Astrocyte of the cerebellum (primary cell): ENCODE measurements at regions not wholly inside any gene's neighbourhood (a gene's known extent, or its start where the extent isn't known, plus 50 kb on each side); places are given as distances from the start of the nearest gene placed in this dataset.
"Not testable (repeated sequence)": the region's sequence is repeated elsewhere in the genome, so short reads cannot be mapped to it uniquely, and the experiment has no call there.

ENCODE experiments used
- DNase-seq: peaks from one replicate; pipeline ENCODE4 v3.0.0-alpha.2; 2011; ENCODE audit warnings: low read depth
- H3K4me3 ChIP-seq: 2 replicates; pipeline ENCODE4 v1.5.1; 2011; ENCODE audit warnings: mild to moderate bottlenecking, low read depth, low read length, moderate library complexity
- in situ Hi-C: cut with HindIII; loops from 2 replicates; pipeline ENCODE4 v1.10.0; 2017; ENCODE audit warnings: low sequenced_read_pairs
- TF ChIP-seq, protein P1 (sequence below): IDR thresholded peaks from 2 replicates; pipeline ENCODE4 v1.5.1; 2012; ENCODE audit warnings: low read length, low read depth, moderate library complexity, mild to moderate bottlenecking; ENCODE audit errors: missing control alignments

- TF ChIP-seq, protein P1, sequence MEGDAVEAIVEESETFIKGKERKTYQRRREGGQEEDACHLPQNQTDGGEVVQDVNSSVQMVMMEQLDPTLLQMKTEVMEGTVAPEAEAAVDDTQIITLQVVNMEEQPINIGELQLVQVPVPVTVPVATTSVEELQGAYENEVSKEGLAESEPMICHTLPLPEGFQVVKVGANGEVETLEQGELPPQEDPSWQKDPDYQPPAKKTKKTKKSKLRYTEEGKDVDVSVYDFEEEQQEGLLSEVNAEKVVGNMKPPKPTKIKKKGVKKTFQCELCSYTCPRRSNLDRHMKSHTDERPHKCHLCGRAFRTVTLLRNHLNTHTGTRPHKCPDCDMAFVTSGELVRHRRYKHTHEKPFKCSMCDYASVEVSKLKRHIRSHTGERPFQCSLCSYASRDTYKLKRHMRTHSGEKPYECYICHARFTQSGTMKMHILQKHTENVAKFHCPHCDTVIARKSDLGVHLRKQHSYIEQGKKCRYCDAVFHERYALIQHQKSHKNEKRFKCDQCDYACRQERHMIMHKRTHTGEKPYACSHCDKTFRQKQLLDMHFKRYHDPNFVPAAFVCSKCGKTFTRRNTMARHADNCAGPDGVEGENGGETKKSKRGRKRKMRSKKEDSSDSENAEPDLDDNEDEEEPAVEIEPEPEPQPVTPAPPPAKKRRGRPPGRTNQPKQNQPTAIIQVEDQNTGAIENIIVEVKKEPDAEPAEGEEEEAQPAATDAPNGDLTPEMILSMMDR: no peak
- in situ Hi-C loops: no loop called here
- no peak for DNase-seq
- no peak overlapping the region for H3K4me3 ChIP-seq
These were observed 65.7 kb upstream of the LYRM9 start for GRCh38 chr17:27958708-27959381.

GRCh38 chr17:27959382-27959709 lies 66.2 kb upstream of the LYRM9 start:
- TF ChIP-seq, protein P1: no peak
- DNase-seq: no peak
- in situ Hi-C loops: no loop called here
- H3K4me3 ChIP-seq: no peak overlapping the region

DNA sequence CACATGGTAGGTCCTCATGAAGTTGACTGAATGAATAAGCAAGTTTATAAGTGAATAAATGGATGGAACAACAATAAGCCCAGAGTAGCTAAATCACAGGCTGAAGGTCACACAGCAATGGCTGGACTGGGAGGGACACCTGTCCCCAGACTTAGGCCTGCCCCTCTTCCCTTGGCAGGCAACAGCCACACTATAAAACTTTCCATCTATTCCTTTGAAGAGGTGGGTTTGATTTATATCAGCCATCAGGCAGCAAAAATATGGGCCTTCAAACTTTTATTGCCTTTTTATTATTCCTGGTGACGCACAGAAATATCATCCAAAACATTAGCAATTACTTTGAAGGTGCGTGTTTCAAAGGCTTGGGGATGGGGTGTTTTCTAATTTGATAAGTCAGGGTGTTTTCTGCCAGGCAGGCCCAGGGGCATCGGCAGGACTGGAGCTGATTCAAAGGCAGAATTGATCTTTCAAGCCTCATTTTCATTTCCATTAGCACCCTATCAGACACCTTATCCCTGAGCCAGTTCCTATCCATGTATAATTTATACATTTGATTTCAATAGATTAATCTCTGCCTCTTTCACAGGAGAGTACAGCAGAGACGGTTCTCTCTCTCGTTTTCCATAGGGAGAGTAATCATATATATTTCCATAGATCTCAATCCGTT lies 67.2 kb upstream of the LYRM9 start:
- DNase-seq: no peak
- TF ChIP-seq, protein P1: no peak
- in situ Hi-C loops: no loop called here
- H3K4me3 ChIP-seq: no peak overlapping the region

DNA sequence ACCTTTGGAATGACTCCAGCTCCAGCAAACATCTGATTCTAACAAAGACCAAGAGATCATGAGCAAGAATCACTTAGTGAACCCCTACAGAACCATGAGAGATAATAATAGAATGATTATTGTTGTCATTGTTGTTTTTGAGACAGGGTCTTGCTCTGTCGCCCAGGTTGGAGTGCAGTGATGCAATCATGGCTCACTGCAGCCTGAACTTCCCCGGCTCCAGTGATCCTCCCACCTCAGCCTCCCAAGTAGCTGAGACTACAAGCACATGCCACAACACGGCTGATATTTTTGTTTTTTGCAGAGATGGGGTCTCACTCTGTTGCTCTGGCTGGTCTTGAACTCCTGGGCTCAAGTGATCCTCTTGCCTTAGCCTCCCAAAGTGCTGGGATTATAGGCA lies 69.4 kb upstream of the LYRM9 start:
- H3K4me3 ChIP-seq, in situ Hi-C loops, DNase-seq: not testable (repeated sequence)

GRCh38 chr17:27965224-27965623 lies 72.1 kb upstream of the LYRM9 start:
- in situ Hi-C loops: loop anchor here (5.0 kb wide), 1 partner anchor 83 kb away; no protein-coding TSS in a partner anchor
- H3K4me3 ChIP-seq: no peak overlapping the region
- DNase-seq: no peak
- TF ChIP-seq, protein P1: no peak

GRCh38 chr17:27968206-27968732 lies 74.2 kb upstream of the NLK start:
- in situ Hi-C loops: loop anchor here (5.0 kb wide), 1 partner anchor 86 kb away; no protein-coding TSS in a partner anchor
- TF ChIP-seq, protein P1: no peak

GRCh38 chr17:27970587-27970986 lies 71.9 kb upstream of the NLK start:
- TF ChIP-seq, protein P1: no peak
- no peak for DNase-seq
- H3K4me3 ChIP-seq: no peak overlapping the region
- in situ Hi-C loops: no loop called here

More at GRCh38 chr17:27968206-27968732, 74.2 kb upstream of the NLK start:
- DNase-seq: no peak
- no peak overlapping the region for H3K4me3 ChIP-seq
